Stimulated activated effector memory CD8-positive, alpha-beta T cell treated with anti-CD3 and anti-CD28 coated beads, Interleukin-12 subunit alpha, Interleukin-12 subunit beta, amount 100 ng/mL, for 72 hours (primary cell): ENCODE measurements at regions not wholly inside any gene's neighbourhood (a gene's known extent, or its start where the extent isn't known, plus 50 kb on each side); places are given as distances from the start of the nearest gene placed in this dataset.
"Not testable (repeated sequence)": the region's sequence is repeated elsewhere in the genome, so short reads cannot be mapped to it uniquely, and the experiment has no call there.

ENCODE experiments used
- ATAC-seq: fragments of 150-1000 bp; cut with Tn5 transposase; 2 replicates; pipeline ENCODE4 v1.10.0; 2021
- DNase-seq, 2 donors: peaks; one replicate each; pipeline ENCODE4 v3.0.0; 2021 to 2022; ENCODE audit warnings: low spot score in 2 of 2
- H3K27ac Mint-ChIP-seq: one replicate; pipeline ENCODE4 v1.8.0; 2022; ENCODE audit warnings: mild to moderate bottlenecking, mixed read lengths
- H3K36me3 Mint-ChIP-seq: one replicate; pipeline ENCODE4 v1.8.0; 2022; ENCODE audit warnings: mild to moderate bottlenecking, mixed read lengths
- H3K4me1 Mint-ChIP-seq: one replicate; pipeline ENCODE4 v1.8.0; 2022; ENCODE audit warnings: mixed read lengths
- H3K4me3 Mint-ChIP-seq: one replicate; pipeline ENCODE4 v1.8.0; 2022; ENCODE audit warnings: mild to moderate bottlenecking, mixed read lengths
- H3K9me3 Mint-ChIP-seq: one replicate; pipeline ENCODE4 v1.8.0; 2022; ENCODE audit warnings: mixed read lengths

DNA sequence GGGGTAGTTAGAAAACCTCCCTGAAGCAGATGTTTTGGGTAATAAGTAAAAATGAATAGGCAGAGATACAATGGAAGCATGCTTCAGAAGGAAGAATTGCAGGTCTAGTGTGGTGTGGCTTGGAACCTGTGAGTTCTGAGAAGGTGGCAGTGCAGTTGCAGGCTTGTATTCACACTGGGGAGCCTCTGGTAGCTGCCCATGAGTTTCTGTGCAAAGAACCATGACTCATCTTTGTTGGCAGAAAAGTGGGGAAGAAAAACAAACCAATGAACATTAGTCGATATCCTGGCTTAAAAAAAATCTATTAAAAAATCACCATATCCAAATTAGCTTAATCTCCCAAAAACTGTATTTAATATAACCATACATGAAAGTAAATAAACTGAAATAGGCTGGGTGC, 232.6 kb downstream of the FAT3 start:
- DNase-seq (no peak), ATAC-seq (no peak)
- H3K9me3 Mint-ChIP-seq, result peaks cover 2% of the 10 kb centered on the region
- no peaks in the 10 kb centered on the region for H3K36me3 Mint-ChIP-seq
- no peak overlapping the region for H3K4me3 Mint-ChIP-seq
- no peaks in the 10 kb centered on the region for H3K4me1 Mint-ChIP-seq
- H3K27ac Mint-ChIP-seq, result no peak overlapping the region

GRCh38 chr11:92458486-92458885, 233.9 kb downstream of the FAT3 start:
- no peak overlapping the region for H3K4me3 Mint-ChIP-seq
- H3K27ac Mint-ChIP-seq, result no peak overlapping the region

DNA sequence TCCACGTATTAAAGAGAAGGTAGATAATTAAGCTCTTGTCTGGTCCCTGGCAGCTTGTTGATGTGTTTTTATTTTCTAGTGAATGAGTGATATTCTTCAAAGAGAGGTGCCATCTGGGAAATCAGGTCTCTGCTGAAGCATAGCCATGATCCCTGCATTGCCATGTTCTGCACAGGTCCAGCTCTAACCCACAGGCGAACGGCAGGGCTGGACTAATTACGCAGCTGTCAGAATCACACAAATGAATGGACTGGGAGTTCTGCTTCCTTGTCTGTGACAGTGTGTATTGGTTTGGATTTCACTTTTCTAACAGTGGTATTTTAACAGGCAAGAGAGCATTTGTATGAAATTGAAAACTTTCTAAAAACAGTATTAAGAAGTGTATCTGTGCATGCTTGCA, 235.6 kb downstream of the FAT3 start:
- no peak overlapping the region for H3K27ac Mint-ChIP-seq
- H3K9me3 Mint-ChIP-seq, result peaks cover 2% of the 10 kb centered on the region
- DNase-seq (no peak), ATAC-seq (no peak)
- no peaks in the 10 kb centered on the region for H3K36me3 Mint-ChIP-seq
- no peaks in the 10 kb centered on the region for H3K4me1 Mint-ChIP-seq
- no peak overlapping the region for H3K4me3 Mint-ChIP-seq

More at GRCh38 chr11:92458486-92458885, 233.9 kb downstream of the FAT3 start:
- no peaks in the 10 kb centered on the region for H3K36me3 Mint-ChIP-seq
- peaks cover 2% of the 10 kb centered on the region for H3K9me3 Mint-ChIP-seq
- no peak for DNase-seq
- H3K4me1 Mint-ChIP-seq, result no peaks in the 10 kb centered on the region
- no peak for ATAC-seq

DNA sequence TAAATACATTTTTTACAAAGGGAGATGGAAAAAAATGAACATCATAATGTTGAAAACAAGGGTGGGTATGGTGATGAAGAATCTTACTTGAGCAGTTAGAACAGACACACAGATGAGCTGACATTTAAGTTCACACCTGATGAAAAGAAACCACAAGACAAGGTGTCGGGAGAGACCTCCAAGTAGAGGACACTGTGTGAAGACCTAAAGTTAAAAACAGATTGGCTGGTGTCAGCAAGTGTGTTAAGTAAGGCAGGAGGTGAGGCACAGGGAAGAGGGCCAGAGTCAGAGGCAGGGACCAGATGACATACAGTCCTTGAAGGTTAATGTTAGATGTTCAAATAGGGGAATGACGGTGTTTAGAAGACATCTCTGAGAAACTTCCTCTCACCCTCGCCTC, 236.8 kb downstream of the FAT3 start:
- no peak overlapping the region for H3K27ac Mint-ChIP-seq
- DNase-seq, result no peak
- H3K4me3 Mint-ChIP-seq, result no peak overlapping the region
- ATAC-seq, result no peak
- no peaks in the 10 kb centered on the region for H3K4me1 Mint-ChIP-seq
- H3K36me3 Mint-ChIP-seq, result no peaks in the 10 kb centered on the region
- H3K9me3 Mint-ChIP-seq, result peaks cover 2% of the 10 kb centered on the region

- H3K36me3 Mint-ChIP-seq, result no peaks in the 10 kb centered on the region
- H3K27ac Mint-ChIP-seq, result no peak overlapping the region
- peaks cover 2% of the 10 kb centered on the region for H3K9me3 Mint-ChIP-seq
- H3K4me1 Mint-ChIP-seq, result no peaks in the 10 kb centered on the region
- H3K4me3 Mint-ChIP-seq, result no peak overlapping the region
- DNase-seq (no peak), ATAC-seq (no peak)
Measured at GRCh38 chr11:92462821-92463220, 238.2 kb downstream of the FAT3 start.

DNA sequence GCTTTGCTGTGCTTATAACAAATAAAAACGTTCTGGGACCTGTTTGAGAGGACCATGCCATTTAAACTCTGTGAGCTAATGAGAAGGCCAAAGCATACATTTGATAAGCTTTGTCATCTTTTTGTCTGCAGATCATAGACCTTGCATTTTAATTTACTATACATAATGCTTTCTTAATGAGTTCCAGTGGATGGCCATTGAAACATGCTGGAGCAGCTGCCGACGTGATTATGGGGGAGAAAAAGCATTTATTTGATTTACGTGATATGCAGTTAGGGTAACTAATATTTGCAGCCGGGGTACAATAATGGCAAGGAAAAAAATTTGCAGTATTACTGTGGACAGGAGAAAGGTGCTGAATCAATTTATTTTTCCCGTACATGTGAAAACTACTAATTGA, 240.2 kb downstream of the FAT3 start:
- Mint-ChIP-seq H3K36me3 (no peaks in the 10 kb centered on the region), H3K4me3 (no peak overlapping the region), H3K9me3 (no peaks in the 10 kb centered on the region), H3K27ac (no peak overlapping the region), H3K4me1 (no peaks in the 10 kb centered on the region)
- DNase-seq (no peak), ATAC-seq (no peak)

DNA sequence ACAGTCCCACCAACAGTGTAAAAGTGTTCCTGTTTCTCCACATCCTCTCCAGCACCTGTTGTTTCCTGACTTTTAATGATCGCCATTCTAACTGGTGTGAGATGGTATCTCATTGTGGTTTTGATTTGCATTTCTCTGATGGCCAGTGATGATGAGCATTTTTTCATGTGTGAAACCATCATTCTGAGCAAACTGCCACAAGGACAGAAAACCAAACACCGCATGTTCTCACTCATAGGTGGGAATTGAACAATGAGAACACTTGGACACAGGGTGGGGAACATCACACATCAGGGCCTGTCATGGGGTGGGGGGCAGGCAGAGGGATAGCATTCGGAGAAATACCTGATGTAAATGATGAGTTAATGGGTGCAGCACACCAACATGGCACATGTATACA, 240.8 kb downstream of the FAT3 start:
- not testable (repeated sequence) for ATAC-seq, H3K36me3 Mint-ChIP-seq, H3K27ac Mint-ChIP-seq

DNA sequence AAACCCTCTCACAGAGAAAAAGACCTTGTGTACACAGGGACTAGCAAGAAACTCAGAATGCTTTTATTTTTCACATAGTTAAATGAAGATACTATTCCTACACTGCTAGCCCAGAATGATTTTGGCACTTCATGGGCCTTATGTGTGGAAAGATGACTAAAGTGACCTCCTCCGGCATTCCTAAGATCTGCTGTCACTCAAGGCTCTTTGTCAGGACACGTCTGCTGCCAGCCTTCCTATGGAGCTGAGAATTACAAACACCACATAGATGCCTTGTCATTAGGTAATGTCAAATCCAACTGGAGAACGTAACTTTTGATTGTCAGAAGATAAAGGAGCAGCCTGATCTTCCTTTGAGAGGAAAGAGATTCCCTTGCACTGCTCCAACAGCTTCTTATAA, 249.1 kb downstream of the FAT3 start:
- no peaks in the 10 kb centered on the region for H3K4me1 Mint-ChIP-seq
- DNase-seq (no peak), ATAC-seq (no peak)
- H3K4me3 Mint-ChIP-seq, result no peak overlapping the region
- H3K9me3 Mint-ChIP-seq, result peaks cover 4% of the 10 kb centered on the region
- H3K36me3 Mint-ChIP-seq, result no peaks in the 10 kb centered on the region
- no peak overlapping the region for H3K27ac Mint-ChIP-seq

More for the DNA sequence above, 240.8 kb downstream of the FAT3 start:
- not testable (repeated sequence) for H3K9me3 Mint-ChIP-seq, H3K4me1 Mint-ChIP-seq, H3K4me3 Mint-ChIP-seq, DNase-seq

DNA sequence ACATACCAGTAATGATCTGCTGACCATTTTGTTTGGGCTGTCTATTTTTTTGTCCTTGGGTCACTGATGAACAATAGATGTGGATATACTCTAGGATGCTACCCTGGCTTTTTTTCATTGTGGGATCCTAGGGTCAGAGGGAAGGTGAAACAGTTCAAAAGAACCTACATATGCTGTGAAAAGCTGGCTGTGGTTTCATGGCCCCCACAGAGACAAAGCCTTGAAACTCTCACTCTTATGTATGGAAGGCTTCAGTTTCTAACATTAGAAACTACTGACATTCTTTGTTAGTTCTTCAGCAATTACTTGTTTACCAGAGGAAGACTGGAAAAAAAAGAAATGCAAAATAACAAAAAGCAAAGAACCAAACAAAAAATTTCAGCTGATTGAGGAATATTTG, 250.7 kb downstream of the FAT3 start:
- H3K9me3 Mint-ChIP-seq, result peaks cover 4% of the 10 kb centered on the region
- no peak for DNase-seq
- H3K4me3 Mint-ChIP-seq, result no peak overlapping the region
- H3K27ac Mint-ChIP-seq, result no peak overlapping the region
- no peak for ATAC-seq
- H3K36me3 Mint-ChIP-seq, result no peaks in the 10 kb centered on the region
- no peaks in the 10 kb centered on the region for H3K4me1 Mint-ChIP-seq

- no peaks in the 10 kb centered on the region for H3K4me1 Mint-ChIP-seq
- peaks cover 4% of the 10 kb centered on the region for H3K9me3 Mint-ChIP-seq
- no peak overlapping the region for H3K4me3 Mint-ChIP-seq
- H3K27ac Mint-ChIP-seq, result no peak overlapping the region
- H3K36me3 Mint-ChIP-seq, result no peaks in the 10 kb centered on the region
- DNase-seq (no peak), ATAC-seq (no peak)
Measured at GRCh38 chr11:92475819-92476218, 251.2 kb downstream of the FAT3 start.

DNA sequence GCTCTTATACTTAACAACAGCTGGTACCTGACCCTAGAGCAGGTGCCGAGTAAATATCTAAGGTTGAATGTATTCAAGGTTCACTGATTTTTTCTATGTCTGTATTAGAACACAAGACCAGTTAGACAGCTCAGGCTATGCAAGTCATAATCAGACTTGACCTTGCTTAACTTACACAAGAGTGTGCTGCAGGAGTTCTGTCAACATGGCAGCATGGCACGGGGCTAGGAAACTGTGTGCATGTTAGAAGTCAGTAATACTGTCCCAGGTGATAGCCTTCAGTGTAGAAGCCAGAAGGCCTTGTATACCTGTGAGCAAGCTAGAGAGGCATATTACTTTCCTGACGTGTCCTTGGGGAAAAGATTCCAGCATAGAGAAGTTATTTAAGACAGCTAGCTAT, 253.1 kb downstream of the FAT3 start:
- Mint-ChIP-seq H3K4me3 (no peak overlapping the region), H3K9me3 (peaks cover 7% of the 10 kb centered on the region), H3K4me1 (no peaks in the 10 kb centered on the region), H3K27ac (no peak overlapping the region), H3K36me3 (no peaks in the 10 kb centered on the region)
- DNase-seq, result no peak
- no peak for ATAC-seq

DNA sequence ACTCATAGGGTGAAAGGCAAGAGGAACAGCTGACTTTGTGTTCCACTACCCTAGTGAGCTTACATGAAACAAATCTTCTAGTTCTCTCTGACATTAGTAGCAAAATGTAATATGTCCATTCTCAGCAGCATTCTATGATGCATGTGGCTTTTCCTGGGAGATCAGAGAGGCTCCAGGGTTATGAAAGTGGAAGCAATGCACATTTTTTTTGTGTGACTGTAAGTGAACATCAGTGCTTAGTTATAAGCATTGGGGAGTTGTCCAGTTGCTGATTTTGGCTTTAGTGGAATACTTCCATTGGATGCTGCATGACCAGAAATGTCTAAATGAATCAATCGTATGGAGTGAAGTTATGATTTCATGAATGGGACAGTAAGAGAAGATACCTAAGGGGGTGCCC, 255.9 kb downstream of the FAT3 start:
- Mint-ChIP-seq H3K36me3 (no peaks in the 10 kb centered on the region), H3K4me1 (no peaks in the 10 kb centered on the region), H3K9me3 (peaks cover 6% of the 10 kb centered on the region), H3K27ac (no peak overlapping the region), H3K4me3 (no peak overlapping the region)
- ATAC-seq (no peak), DNase-seq (no peak)

GRCh38 chr11:92482492-92483060, 258.0 kb downstream of the FAT3 start:
- DNase-seq (no peak), ATAC-seq (no peak)
- Mint-ChIP-seq H3K9me3 (peaks cover 6% of the 10 kb centered on the region), H3K4me3 (no peak overlapping the region), H3K27ac (no peak overlapping the region), H3K36me3 (no peaks in the 10 kb centered on the region), H3K4me1 (no peaks in the 10 kb centered on the region)

GRCh38 chr11:92484570-92484969, 260.0 kb downstream of the FAT3 start:
- Mint-ChIP-seq H3K36me3 (no peaks in the 10 kb centered on the region), H3K9me3 (peaks cover 6% of the 10 kb centered on the region), H3K4me1 (no peaks in the 10 kb centered on the region), H3K27ac (no peak overlapping the region), H3K4me3 (no peak overlapping the region)
- DNase-seq (no peak), ATAC-seq (no peak)

DNA sequence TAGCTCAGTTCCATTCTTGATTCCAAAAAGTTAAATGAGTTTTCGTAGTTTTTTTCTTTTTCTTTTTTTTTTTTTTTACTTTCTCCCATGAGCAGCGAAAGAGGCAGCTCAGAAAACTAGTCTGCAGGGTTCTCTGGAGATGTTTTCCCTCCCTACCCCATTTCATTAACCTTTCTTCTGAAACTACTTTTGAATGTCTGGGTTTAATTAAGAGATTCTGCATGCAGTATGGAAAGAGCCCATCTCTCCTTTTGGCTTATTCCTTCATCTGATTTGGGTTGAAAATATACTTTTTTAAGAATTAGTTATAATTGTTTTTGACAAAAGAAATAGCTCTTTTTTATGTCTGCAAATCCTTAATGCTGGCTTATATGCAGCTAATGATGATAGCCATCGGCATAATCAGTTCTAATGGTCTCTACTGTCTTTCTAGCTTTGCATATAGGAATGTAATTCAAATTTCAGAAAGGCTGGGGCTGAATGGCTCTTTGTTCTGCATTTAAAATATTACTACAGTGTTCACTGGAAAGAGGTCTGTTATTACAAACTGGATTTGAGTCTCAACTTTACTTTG, 265.3 kb downstream of the FAT3 start:
- H3K4me3 Mint-ChIP-seq, result no peak overlapping the region
- H3K27ac Mint-ChIP-seq, result no peak overlapping the region
- H3K9me3 Mint-ChIP-seq, result peaks cover 4% of the 10 kb centered on the region
- H3K4me1 Mint-ChIP-seq, result no peaks in the 10 kb centered on the region
- no peaks in the 10 kb centered on the region for H3K36me3 Mint-ChIP-seq
- DNase-seq (no peak), ATAC-seq (no peak)

GRCh38 chr11:92492372-92492771, 267.8 kb downstream of the FAT3 start:
- no peak overlapping the region for H3K27ac Mint-ChIP-seq
- no peak for ATAC-seq
- no peak for DNase-seq
- H3K4me3 Mint-ChIP-seq, result no peak overlapping the region
- H3K36me3 Mint-ChIP-seq, result no peaks in the 10 kb centered on the region
- H3K9me3 Mint-ChIP-seq, result peaks cover 7% of the 10 kb centered on the region
- no peaks in the 10 kb centered on the region for H3K4me1 Mint-ChIP-seq
